BJ (cell line): ENCODE measurements at regions not wholly inside any gene's neighbourhood (a gene's known extent, or its start where the extent isn't known, plus 50 kb on each side); places are given as distances from the start of the nearest gene placed in this dataset.

ENCODE experiments used
- CTCF ChIA-PET: fragments of 350-600 bp; formaldehyde crosslinking; extraction: SDS; loops from one replicate; lab custom pipeline; 2021; ENCODE audit warnings: antibody characterized with exemption, inconsistent platforms; lab: Yijun Ruan, JAX
- POLR2A ChIA-PET: fragments of 300-600 bp; sonication (Branson Sonifier 250); formaldehyde crosslinking; extraction: SDS; loops from one replicate; lab custom pipeline; 2021; ENCODE audit warnings: antibody characterized with exemption; lab: Charles Lee
- DNase-seq: peaks from one replicate; pipeline ENCODE4 v3.0.0-alpha.2; 2011; ENCODE audit warnings: low read depth
- H3K27me3 ChIP-seq: 2 replicates; pipeline ENCODE4 v1.6.0; 2011; ENCODE audit warnings: low read length; ENCODE audit not compliant: control insufficient read depth, insufficient read depth
- H3K36me3 ChIP-seq: 2 replicates; pipeline ENCODE4 v1.5.1; 2011; ENCODE audit warnings: low read length; ENCODE audit not compliant: control insufficient read depth, insufficient read depth
- H3K4me3 ChIP-seq: 2 replicates; pipeline ENCODE4 v1.5.1; 2011; ENCODE audit warnings: low read depth, mild to moderate bottlenecking, control low read depth, low read length
- CTCF ChIP-seq: IDR thresholded peaks from 2 replicates; pipeline ENCODE4 v1.5.1; 2011; ENCODE audit warnings: low read depth, mild to moderate bottlenecking, control low read depth, inconsistent platforms, low read length, moderate library complexity; ENCODE audit not compliant: insufficient read depth

- ChIA-PET CTCF (no interaction called here), POLR2A (no interaction called here)
- no peaks in the 10 kb centered on the region for H3K36me3 ChIP-seq
- no peak for DNase-seq
- H3K4me3 ChIP-seq = no peak overlapping the region
- TF ChIP-seq CTCF = no peak
- peaks cover 4% of the 10 kb centered on the region for H3K27me3 ChIP-seq
Observed at GRCh38 chr1:209101106-209101505, 482.4 kb upstream of the CAMK1G start.

- ChIA-PET CTCF (no interaction called here), POLR2A (no interaction called here)
- no peak for DNase-seq
- Histone ChIP-seq H3K4me3 (no peak overlapping the region), H3K36me3 (no peaks in the 10 kb centered on the region), H3K27me3 (peaks cover 4% of the 10 kb centered on the region)
- TF ChIP-seq CTCF = no peak
Observed at GRCh38 chr1:209102120-209102519, 481.4 kb upstream of the CAMK1G start.

- TF ChIP-seq CTCF = no peak
- CTCF ChIA-PET = no interaction called here
Observed at GRCh38 chr1:209102531-209102930, 481.0 kb upstream of the CAMK1G start.

DNA sequence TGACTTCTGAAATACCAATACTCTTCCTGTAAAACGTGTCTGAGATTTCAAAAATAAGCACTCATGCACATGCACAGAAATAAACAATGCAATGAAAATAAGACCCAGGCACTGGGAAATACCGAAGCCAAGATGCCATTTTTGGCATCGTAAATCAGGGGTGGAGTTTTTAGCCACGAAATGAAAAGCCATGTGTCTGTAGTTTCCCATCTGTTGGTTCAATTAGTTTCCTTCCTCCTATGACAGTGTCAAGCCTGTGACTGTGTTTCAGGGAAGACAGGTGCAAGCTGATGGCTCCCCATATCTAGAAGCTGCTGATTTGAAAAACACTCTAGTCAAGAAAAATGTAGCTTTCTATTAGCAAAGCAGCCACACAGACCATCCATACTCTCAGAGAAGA, 480.4 kb upstream of the CAMK1G start:
- H3K27me3 ChIP-seq = peaks cover 4% of the 10 kb centered on the region
- no peak for DNase-seq
- H3K36me3 ChIP-seq = no peaks in the 10 kb centered on the region
- H3K4me3 ChIP-seq = no peak overlapping the region
- POLR2A ChIA-PET = no interaction called here
- CTCF ChIA-PET = no interaction called here
- no peak for TF ChIP-seq CTCF

More at GRCh38 chr1:209102531-209102930, 481.0 kb upstream of the CAMK1G start:
- no peak for DNase-seq
- peaks cover 4% of the 10 kb centered on the region for H3K27me3 ChIP-seq
- H3K36me3 ChIP-seq = no peaks in the 10 kb centered on the region
- no peak overlapping the region for H3K4me3 ChIP-seq
- POLR2A ChIA-PET = no interaction called here

DNA sequence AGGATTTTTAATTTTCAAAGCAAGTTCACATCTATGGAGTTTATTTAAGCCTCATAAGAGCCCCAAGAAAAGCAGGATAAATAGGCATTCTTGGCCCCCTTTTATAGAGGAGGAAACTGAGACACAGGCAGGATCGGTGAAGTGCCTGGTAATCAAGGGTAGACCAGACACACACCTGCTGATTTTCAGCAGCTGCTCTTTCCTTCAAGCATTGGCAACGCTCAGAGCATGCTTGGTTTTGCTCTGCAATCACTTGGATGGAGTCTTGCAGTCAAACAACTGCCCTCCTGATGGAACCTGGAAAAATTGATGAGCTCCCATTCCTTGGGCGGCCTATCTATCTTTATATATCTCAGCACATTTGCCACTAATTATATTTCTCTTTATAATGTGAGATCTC, 478.9 kb upstream of the CAMK1G start:
- TF ChIP-seq CTCF = no peak
- CTCF ChIA-PET = no interaction called here
- Histone ChIP-seq H3K4me3 (no peak overlapping the region), H3K27me3 (peaks cover 3% of the 10 kb centered on the region), H3K36me3 (no peaks in the 10 kb centered on the region)
- POLR2A ChIA-PET = no interaction called here
- DNase-seq = no peak
